ENCODE measurements at regions not wholly inside any gene's neighbourhood (a gene's known extent, or its start where the extent isn't known, plus 50 kb on each side); places are given as distances from the start of the nearest gene placed in this dataset.

DNA sequence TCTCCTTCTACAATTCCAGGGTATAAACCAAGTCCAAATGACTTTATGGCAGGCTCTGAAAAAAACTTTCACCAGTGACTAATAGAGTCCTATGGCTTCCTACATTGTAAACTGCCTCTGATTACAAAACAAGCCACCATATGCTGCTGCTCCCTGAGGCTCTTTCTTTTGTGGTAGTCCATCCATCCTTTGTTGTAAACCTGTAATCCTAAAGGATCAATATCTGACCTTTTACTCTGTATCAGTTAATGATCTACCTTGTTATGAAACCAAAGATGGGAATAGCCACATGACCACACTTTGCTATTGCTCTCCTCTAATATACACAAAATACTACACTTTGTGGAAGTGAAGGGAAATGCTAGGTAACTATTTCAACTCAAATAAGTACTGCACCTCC is 434.7 kb upstream of the AGTR1 start:
- TF ChIP-seq, protein P1, sequence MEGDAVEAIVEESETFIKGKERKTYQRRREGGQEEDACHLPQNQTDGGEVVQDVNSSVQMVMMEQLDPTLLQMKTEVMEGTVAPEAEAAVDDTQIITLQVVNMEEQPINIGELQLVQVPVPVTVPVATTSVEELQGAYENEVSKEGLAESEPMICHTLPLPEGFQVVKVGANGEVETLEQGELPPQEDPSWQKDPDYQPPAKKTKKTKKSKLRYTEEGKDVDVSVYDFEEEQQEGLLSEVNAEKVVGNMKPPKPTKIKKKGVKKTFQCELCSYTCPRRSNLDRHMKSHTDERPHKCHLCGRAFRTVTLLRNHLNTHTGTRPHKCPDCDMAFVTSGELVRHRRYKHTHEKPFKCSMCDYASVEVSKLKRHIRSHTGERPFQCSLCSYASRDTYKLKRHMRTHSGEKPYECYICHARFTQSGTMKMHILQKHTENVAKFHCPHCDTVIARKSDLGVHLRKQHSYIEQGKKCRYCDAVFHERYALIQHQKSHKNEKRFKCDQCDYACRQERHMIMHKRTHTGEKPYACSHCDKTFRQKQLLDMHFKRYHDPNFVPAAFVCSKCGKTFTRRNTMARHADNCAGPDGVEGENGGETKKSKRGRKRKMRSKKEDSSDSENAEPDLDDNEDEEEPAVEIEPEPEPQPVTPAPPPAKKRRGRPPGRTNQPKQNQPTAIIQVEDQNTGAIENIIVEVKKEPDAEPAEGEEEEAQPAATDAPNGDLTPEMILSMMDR (conservative IDR thresholded peaks at IDR 0.05; ENCODE audit: low read depth, low read length): no peak
- no peak for TF ChIP-seq EZH2 (IDR thresholded peaks at IDR 0.05; ENCODE audit: borderline replicate concordance, low read depth, low read length, poor library complexity, severe bottlenecking)

All from A673 (cell line).